ENCODE measurements at regions not wholly inside any gene's neighbourhood (a gene's known extent, or its start where the extent isn't known, plus 50 kb on each side); places are given as distances from the start of the nearest gene placed in this dataset.

GRCh38 chr2:196565982-196566381 is 73.5 kb upstream of the CCDC150 start:
- TF ChIP-seq CTCF (IDR thresholded peaks at IDR 0.05 in 2 of 3, conservative IDR thresholded peaks at IDR 0.05 in 1 of 3; ENCODE audit: borderline replicate concordance in 1 of 3, insufficient read depth in 1 of 3, low read depth in 2 of 3, low read length in 2 of 3) (no peak), ATF3 (IDR thresholded peaks at IDR 0.05) (no peak), EZH2phosphoT487 (IDR thresholded peaks at IDR 0.05; ENCODE audit: borderline replicate concordance) (no peak), SIN3A (IDR thresholded peaks at IDR 0.05; ENCODE audit: low read depth) (no peak), POLR2AphosphoS5 (IDR thresholded peaks at IDR 0.05; ENCODE audit: low read depth, low read length) (no peak), POLR2A (IDR thresholded peaks at IDR 0.05; ENCODE audit: borderline replicate concordance, extremely low read depth, insufficient read depth, insufficient read length) (no peak), JUND (IDR thresholded peaks at IDR 0.05) (no peak)
- TF ChIP-seq, protein P1, sequence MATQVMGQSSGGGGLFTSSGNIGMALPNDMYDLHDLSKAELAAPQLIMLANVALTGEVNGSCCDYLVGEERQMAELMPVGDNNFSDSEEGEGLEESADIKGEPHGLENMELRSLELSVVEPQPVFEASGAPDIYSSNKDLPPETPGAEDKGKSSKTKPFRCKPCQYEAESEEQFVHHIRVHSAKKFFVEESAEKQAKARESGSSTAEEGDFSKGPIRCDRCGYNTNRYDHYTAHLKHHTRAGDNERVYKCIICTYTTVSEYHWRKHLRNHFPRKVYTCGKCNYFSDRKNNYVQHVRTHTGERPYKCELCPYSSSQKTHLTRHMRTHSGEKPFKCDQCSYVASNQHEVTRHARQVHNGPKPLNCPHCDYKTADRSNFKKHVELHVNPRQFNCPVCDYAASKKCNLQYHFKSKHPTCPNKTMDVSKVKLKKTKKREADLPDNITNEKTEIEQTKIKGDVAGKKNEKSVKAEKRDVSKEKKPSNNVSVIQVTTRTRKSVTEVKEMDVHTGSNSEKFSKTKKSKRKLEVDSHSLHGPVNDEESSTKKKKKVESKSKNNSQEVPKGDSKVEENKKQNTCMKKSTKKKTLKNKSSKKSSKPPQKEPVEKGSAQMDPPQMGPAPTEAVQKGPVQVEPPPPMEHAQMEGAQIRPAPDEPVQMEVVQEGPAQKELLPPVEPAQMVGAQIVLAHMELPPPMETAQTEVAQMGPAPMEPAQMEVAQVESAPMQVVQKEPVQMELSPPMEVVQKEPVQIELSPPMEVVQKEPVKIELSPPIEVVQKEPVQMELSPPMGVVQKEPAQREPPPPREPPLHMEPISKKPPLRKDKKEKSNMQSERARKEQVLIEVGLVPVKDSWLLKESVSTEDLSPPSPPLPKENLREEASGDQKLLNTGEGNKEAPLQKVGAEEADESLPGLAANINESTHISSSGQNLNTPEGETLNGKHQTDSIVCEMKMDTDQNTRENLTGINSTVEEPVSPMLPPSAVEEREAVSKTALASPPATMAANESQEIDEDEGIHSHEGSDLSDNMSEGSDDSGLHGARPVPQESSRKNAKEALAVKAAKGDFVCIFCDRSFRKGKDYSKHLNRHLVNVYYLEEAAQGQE (IDR thresholded peaks at IDR 0.05; ENCODE audit: low read depth): no peak

All from HCT116 (cell line).